ENCODE measurements at regions not wholly inside any gene's neighbourhood (a gene's known extent, or its start where the extent isn't known, plus 50 kb on each side); places are given as distances from the start of the nearest gene placed in this dataset.

DNA sequence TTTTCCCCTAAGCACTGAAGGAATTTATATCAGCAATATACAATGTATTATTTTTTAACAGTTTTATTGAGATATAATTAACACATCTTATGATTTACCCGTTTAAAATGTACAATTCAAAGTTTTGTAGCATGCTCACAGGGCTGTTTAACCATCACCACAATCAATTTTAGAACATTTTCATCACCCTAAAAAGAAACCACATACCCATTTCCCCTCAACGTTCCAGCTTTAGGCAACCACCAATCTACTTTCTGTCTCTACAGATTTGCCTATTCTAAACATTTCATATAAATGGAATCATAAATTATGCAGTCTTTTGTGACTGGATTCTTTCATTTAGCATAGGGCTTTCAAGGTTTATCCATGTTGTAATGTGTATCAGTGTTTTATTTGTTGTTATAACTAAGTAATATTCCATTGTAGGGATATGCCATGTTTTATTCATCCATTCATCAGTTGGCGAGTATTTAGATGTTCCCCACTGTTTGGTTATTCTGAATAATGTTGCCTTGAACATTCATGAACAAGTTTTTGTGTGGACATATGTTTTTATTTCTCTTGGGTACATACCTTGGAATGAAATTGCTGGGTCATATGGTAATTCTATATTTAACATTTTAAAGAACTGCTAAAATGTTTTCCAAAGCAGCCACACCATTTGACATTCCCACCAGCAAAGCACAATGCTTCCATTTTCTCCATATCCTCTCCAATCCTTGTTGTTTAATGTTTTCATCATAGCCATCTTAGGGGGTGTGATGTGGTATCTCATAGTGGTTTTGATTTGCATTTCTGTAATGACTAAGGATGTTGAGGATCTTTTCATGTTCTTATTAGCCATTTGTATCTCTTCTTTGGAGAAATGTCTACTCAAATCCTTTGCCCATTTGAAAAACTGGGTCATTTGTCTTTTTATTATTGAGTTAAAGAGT lies 188.5 kb downstream of the TM2D1 start:
- DNase-seq (ENCODE audit: low spot score in 2 of 2, unreplicated experiment in 2 of 2) = no peak
- no peak for TF ChIP-seq CTCF (IDR thresholded peaks at IDR 0.05; ENCODE audit: unreplicated experiment)
- no peaks in the 10 kb centered on the region for H3K27me3 Mint-ChIP-seq (ENCODE audit: low read depth)
- H3K4me1 Mint-ChIP-seq = no peaks in the 10 kb centered on the region
- H3K4me3 Mint-ChIP-seq = no peak overlapping the region
- H3K36me3 Mint-ChIP-seq = peaks cover 2% of the 10 kb centered on the region
- peaks cover 9% of the 10 kb centered on the region for H3K9me3 Mint-ChIP-seq
- no peak overlapping the region for H3K27ac Mint-ChIP-seq

DNA sequence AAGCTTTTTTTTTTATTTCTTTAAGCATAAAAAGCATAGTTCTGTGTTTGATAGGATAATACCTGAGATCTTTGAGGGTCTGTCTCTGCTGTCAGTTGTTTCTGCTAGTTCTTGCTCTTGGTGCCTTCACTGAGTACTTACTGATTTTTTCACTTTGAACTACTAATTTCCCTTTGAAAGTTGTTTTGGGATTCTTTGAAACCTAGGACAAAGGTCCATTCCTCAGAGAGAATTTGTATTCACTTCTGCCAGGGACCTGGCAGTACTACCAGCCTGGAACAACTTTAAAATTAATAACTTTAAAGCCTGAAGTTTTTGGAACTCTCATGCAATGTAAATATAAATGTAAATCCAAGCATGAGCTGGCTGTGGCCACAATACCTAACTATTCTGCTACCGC lies 190.1 kb downstream of the TM2D1 start:
- no peaks in the 10 kb centered on the region for H3K4me1 Mint-ChIP-seq
- no peak overlapping the region for H3K27ac Mint-ChIP-seq
- no peak for DNase-seq (ENCODE audit: low spot score in 2 of 2, unreplicated experiment in 2 of 2)
- H3K36me3 Mint-ChIP-seq = peaks cover 2% of the 10 kb centered on the region
- no peak for TF ChIP-seq CTCF (IDR thresholded peaks at IDR 0.05; ENCODE audit: unreplicated experiment)
- no peak overlapping the region for H3K4me3 Mint-ChIP-seq
- peaks cover 9% of the 10 kb centered on the region for H3K9me3 Mint-ChIP-seq
- no peaks in the 10 kb centered on the region for H3K27me3 Mint-ChIP-seq (ENCODE audit: low read depth)

DNA sequence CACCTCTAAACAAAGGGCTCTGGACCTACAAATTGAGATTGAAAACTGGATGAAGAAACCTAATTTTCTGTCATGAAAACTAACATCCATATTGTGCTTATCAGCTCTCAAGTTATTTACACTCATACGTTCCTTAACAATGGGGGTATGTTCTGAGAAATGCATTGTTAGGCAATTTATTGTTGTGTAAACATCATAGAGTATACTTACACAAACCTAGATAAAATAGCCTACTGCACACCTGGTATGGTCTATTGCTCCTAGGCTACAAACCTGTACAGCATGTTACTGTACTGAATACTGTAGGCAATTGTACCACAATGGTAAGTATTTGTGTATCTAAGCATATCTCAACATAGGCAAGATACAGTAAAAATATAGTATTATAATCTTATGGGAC lies 191.4 kb downstream of the TM2D1 start:
- TF ChIP-seq CTCF (IDR thresholded peaks at IDR 0.05; ENCODE audit: unreplicated experiment) = no peak
- Mint-ChIP-seq H3K27ac (no peak overlapping the region), H3K4me1 (no peaks in the 10 kb centered on the region), H3K9me3 (peaks cover 9% of the 10 kb centered on the region), H3K4me3 (no peak overlapping the region), H3K36me3 (peaks cover 2% of the 10 kb centered on the region), H3K27me3 (ENCODE audit: low read depth) (no peaks in the 10 kb centered on the region)
- DNase-seq (ENCODE audit: low spot score in 2 of 2, unreplicated experiment in 2 of 2) = no peak

DNA sequence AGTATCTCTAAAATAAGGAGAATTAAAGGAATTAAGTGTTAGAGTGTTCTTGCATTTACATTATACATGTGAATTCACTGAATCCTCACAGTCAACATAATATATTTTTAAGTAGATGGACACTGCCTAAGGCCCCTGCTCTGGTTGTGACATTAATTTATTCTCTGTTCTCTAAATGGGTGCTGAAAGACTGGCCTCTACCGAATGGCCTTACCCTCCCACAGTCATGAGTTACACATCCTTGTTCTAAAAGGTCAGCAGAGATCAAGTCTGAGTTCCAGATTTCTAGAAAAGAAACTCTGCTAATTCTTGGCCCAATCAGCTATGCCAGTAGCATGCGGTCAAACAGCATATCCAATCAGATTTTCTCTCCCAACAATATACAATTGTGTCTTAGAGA lies 193.2 kb downstream of the TM2D1 start:
- H3K27me3 Mint-ChIP-seq (ENCODE audit: low read depth) = no peaks in the 10 kb centered on the region
- peaks cover 9% of the 10 kb centered on the region for H3K9me3 Mint-ChIP-seq
- DNase-seq (ENCODE audit: low spot score in 2 of 2, unreplicated experiment in 2 of 2) = no peak
- H3K4me1 Mint-ChIP-seq = no peaks in the 10 kb centered on the region
- H3K27ac Mint-ChIP-seq = no peak overlapping the region
- TF ChIP-seq CTCF (IDR thresholded peaks at IDR 0.05; ENCODE audit: unreplicated experiment) = no peak
- no peak overlapping the region for H3K4me3 Mint-ChIP-seq
- peaks cover 2% of the 10 kb centered on the region for H3K36me3 Mint-ChIP-seq

DNA sequence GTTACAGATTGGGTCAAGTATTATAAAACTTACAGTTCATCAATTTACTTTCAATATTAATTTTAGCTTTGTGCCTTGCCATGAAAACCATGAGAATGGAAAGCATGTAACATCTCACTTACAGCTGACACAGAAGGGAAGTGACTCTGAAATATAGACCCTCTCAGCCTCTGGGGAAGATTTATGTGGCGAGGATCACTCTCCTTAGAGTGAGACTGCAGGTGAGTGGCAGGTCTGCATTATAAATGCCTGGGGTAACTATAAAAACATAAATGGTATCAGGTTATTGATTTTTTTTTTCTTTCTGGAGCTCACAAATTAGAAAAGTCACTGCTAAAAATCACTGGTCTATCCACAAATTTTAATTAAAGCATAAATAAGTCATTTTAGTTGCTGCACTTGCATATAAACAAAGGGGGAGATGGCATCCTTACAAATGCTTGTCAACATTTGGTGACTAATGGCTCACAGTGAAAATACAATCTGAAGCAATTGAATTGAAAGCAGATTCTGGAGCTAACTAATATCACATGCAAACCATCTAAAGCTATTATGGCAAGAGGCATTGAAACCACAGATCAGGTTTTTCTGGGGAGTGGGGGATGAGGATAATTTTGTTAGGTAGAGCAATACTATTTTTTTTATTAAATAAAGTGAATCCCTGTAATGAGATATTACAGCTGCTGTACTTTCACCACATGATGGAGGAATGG lies 200.9 kb downstream of the TM2D1 start:
- H3K9me3 Mint-ChIP-seq = peaks cover 6% of the 10 kb centered on the region
- DNase-seq (ENCODE audit: low spot score in 2 of 2, unreplicated experiment in 2 of 2) = no peak
- TF ChIP-seq CTCF (IDR thresholded peaks at IDR 0.05; ENCODE audit: unreplicated experiment) = no peak
- no peaks in the 10 kb centered on the region for H3K27me3 Mint-ChIP-seq (ENCODE audit: low read depth)
- peak overlapping the region; percentile 53 for H3K27ac Mint-ChIP-seq
- no peak overlapping the region for H3K4me3 Mint-ChIP-seq
- peaks cover 23% of the 10 kb centered on the region for H3K4me1 Mint-ChIP-seq
- H3K36me3 Mint-ChIP-seq = no peaks in the 10 kb centered on the region

All from mesothelial cell of epicardium (in vitro differentiated cells).